Activated CD4-positive, alpha-beta T cell treated with anti-CD3 and anti-CD28 coated beads for 36 hours (primary cell): ENCODE measurements at regions not wholly inside any gene's neighbourhood (a gene's known extent, or its start where the extent isn't known, plus 50 kb on each side); places are given as distances from the start of the nearest gene placed in this dataset.
"Not testable (repeated sequence)": the region's sequence is repeated elsewhere in the genome, so short reads cannot be mapped to it uniquely, and the experiment has no call there.

ENCODE experiments used
- ATAC-seq: fragments of 200-7000 bp; cut with Tn5 transposase; one replicate; pipeline ENCODE4 v1.10.0; 2021; ENCODE audit warnings: mild to moderate bottlenecking, moderate library complexity
- CTCF ChIA-PET: fragments of 350-600 bp; sonication (Branson Sonifier 250); formaldehyde crosslinking; loops from one replicate; lab custom pipeline; 2021; ENCODE audit warnings: antibody characterized with exemption; lab: Charles Lee
- POLR2A ChIA-PET: fragments of 350-600 bp; sonication (Branson Sonifier 250); formaldehyde crosslinking; loops from one replicate; lab custom pipeline; 2021; ENCODE audit warnings: antibody characterized with exemption, inconsistent platforms; lab: Charles Lee
- DNase-seq: peaks from one replicate; pipeline ENCODE4 v3.0.0-alpha.2; 2020
- H3K27ac Mint-ChIP-seq: one replicate; pipeline ENCODE4 v1.8.0; 2021; ENCODE audit warnings: mixed read lengths
- H3K27me3 Mint-ChIP-seq: one replicate; pipeline ENCODE4 v1.8.0; 2021; ENCODE audit warnings: mixed read lengths
- H3K36me3 Mint-ChIP-seq: one replicate; pipeline ENCODE4 v1.8.0; 2021; ENCODE audit warnings: low read depth, mixed read lengths
- H3K4me1 Mint-ChIP-seq: one replicate; pipeline ENCODE4 v1.8.0; 2021; ENCODE audit warnings: mixed read lengths
- H3K4me3 Mint-ChIP-seq: one replicate; pipeline ENCODE4 v1.8.0; 2021; ENCODE audit warnings: mild to moderate bottlenecking, moderate library complexity, mixed read lengths
- H3K9me3 Mint-ChIP-seq: one replicate; pipeline ENCODE4 v1.8.0; 2021; ENCODE audit warnings: low read depth, mixed read lengths
- intact Hi-C, 2 experiments: fragments of 100-400 bp; cut with DNase I in 1 of 2; cut with micrococcal nuclease in 1 of 2; formaldehyde crosslinking; loops; one replicate each; pipeline versions ENCODE4 v1.14.2 to v1.15.1; 2022 to 2024; cut with DNase I, micrococcal nuclease

GRCh38 chr1:38730511-38731397, 128.8 kb downstream of the RRAGC start:
- Mint-ChIP-seq H3K36me3 (no peaks in the 10 kb centered on the region), H3K27me3 (peaks cover 70% of the 10 kb centered on the region), H3K27ac (no peak overlapping the region), H3K4me1 (no peaks in the 10 kb centered on the region), H3K9me3 (no peaks in the 10 kb centered on the region), H3K4me3 (no peak overlapping the region)
- ATAC-seq (no peak), DNase-seq (no peak)
- ChIA-PET CTCF (no interaction called here), POLR2A (no interaction called here)
- intact Hi-C loops = no loop called here

- ChIA-PET CTCF (no interaction called here), POLR2A (no interaction called here)
- no peaks in the 10 kb centered on the region for H3K9me3 Mint-ChIP-seq
- intact Hi-C loops = no loop called here
- no peak overlapping the region for H3K27ac Mint-ChIP-seq
- H3K36me3 Mint-ChIP-seq = no peaks in the 10 kb centered on the region
- no peaks in the 10 kb centered on the region for H3K4me1 Mint-ChIP-seq
- H3K27me3 Mint-ChIP-seq = peaks cover 63% of the 10 kb centered on the region
- ATAC-seq (no peak), DNase-seq (no peak)
- no peak overlapping the region for H3K4me3 Mint-ChIP-seq
These were observed 131.0 kb downstream of the RRAGC start for GRCh38 chr1:38728585-38728908.

- intact Hi-C loops = no loop called here
- peak; percentile 25 for DNase-seq
- H3K27me3 Mint-ChIP-seq = peaks cover 64% of the 10 kb centered on the region
These were observed 131.6 kb downstream of the RRAGC start for GRCh38 chr1:38727684-38728584.

GRCh38 chr1:38725321-38725961, 134.1 kb downstream of the RRAGC start:
- H3K4me1 Mint-ChIP-seq, H3K27ac Mint-ChIP-seq, POLR2A ChIA-PET, H3K4me3 Mint-ChIP-seq, CTCF ChIA-PET, DNase-seq, ATAC-seq, H3K9me3 Mint-ChIP-seq, intact Hi-C loops, H3K36me3 Mint-ChIP-seq: not testable (repeated sequence)
- H3K27me3 Mint-ChIP-seq = peaks cover 52% of the 10 kb centered on the region

More at GRCh38 chr1:38727684-38728584, 131.6 kb downstream of the RRAGC start:
- ATAC-seq = peak; percentile 49
- H3K36me3 Mint-ChIP-seq = no peaks in the 10 kb centered on the region
- POLR2A ChIA-PET = no interaction called here
- no peaks in the 10 kb centered on the region for H3K9me3 Mint-ChIP-seq
- no peaks in the 10 kb centered on the region for H3K4me1 Mint-ChIP-seq
- H3K4me3 Mint-ChIP-seq = no peak overlapping the region
- H3K27ac Mint-ChIP-seq = no peak overlapping the region
- CTCF ChIA-PET = interaction anchor here (0.5 to 1.1 kb wide), 4 partner anchors 8 to 1947 kb away, joined by 3 to 6 read pairs (median 4); no protein-coding TSS in a partner anchor

GRCh38 chr1:38724160-38725131, 135.1 kb downstream of the RRAGC start:
- ChIA-PET POLR2A (no interaction called here), CTCF (no interaction called here)
- H3K27me3 Mint-ChIP-seq = peaks cover 47% of the 10 kb centered on the region
- no peak overlapping the region for H3K4me3 Mint-ChIP-seq
- no peak for DNase-seq
- H3K4me1 Mint-ChIP-seq = no peaks in the 10 kb centered on the region
- no peaks in the 10 kb centered on the region for H3K36me3 Mint-ChIP-seq
- intact Hi-C loops = no loop called here
- no peaks in the 10 kb centered on the region for H3K9me3 Mint-ChIP-seq
- no peak overlapping the region for H3K27ac Mint-ChIP-seq
- no peak for ATAC-seq

GRCh38 chr1:38721816-38722215, 137.8 kb downstream of the RRAGC start:
- Mint-ChIP-seq H3K36me3 (no peaks in the 10 kb centered on the region), H3K27ac (no peak overlapping the region), H3K9me3 (no peaks in the 10 kb centered on the region), H3K4me3 (no peak overlapping the region), H3K27me3 (peaks cover 26% of the 10 kb centered on the region), H3K4me1 (no peaks in the 10 kb centered on the region)
- DNase-seq (no peak), ATAC-seq (no peak)
- ChIA-PET CTCF (no interaction called here), POLR2A (no interaction called here)
- intact Hi-C loops = no loop called here

- H3K27me3 Mint-ChIP-seq = peaks cover 12% of the 10 kb centered on the region
- no peaks in the 10 kb centered on the region for H3K36me3 Mint-ChIP-seq
- no peak overlapping the region for H3K4me3 Mint-ChIP-seq
- CTCF ChIA-PET = interaction anchor here (0.5 to 0.6 kb wide), 3 partner anchors 16 to 896 kb away, joined by 3 read pairs; no protein-coding TSS in a partner anchor
- ATAC-seq = no peak
- intact Hi-C loops = no loop called here
- no peak overlapping the region for H3K27ac Mint-ChIP-seq
- no peak for DNase-seq
- no peaks in the 10 kb centered on the region for H3K4me1 Mint-ChIP-seq
- POLR2A ChIA-PET = no interaction called here
- H3K9me3 Mint-ChIP-seq = no peaks in the 10 kb centered on the region
These were observed 139.7 kb downstream of the RRAGC start for GRCh38 chr1:38719880-38720279.

- Mint-ChIP-seq H3K9me3 (no peaks in the 10 kb centered on the region), H3K4me1 (no peaks in the 10 kb centered on the region), H3K36me3 (no peaks in the 10 kb centered on the region), H3K27ac (no peak overlapping the region), H3K27me3 (peaks cover 3% of the 10 kb centered on the region), H3K4me3 (no peak overlapping the region)
- DNase-seq (no peak), ATAC-seq (no peak)
- ChIA-PET POLR2A (no interaction called here), CTCF (no interaction called here)
- intact Hi-C loops = no loop called here
These were observed 141.5 kb downstream of the RRAGC start for GRCh38 chr1:38718031-38718430.

- POLR2A ChIA-PET = no interaction called here
- no peaks in the 10 kb centered on the region for H3K27me3 Mint-ChIP-seq
- ATAC-seq (no peak), DNase-seq (no peak)
- no peaks in the 10 kb centered on the region for H3K36me3 Mint-ChIP-seq
- CTCF ChIA-PET = no interaction called here
- no peaks in the 10 kb centered on the region for H3K4me1 Mint-ChIP-seq
- no peak overlapping the region for H3K27ac Mint-ChIP-seq
- no peak overlapping the region for H3K4me3 Mint-ChIP-seq
- H3K9me3 Mint-ChIP-seq = no peaks in the 10 kb centered on the region
- intact Hi-C loops = no loop called here
These were observed 143.3 kb downstream of the RRAGC start for GRCh38 chr1:38716229-38716628.

GRCh38 chr1:38715415-38715814, 144.2 kb downstream of the RRAGC start:
- ATAC-seq (no peak), DNase-seq (no peak)
- ChIA-PET CTCF (interaction anchor here (0.6 kb wide), 1 partner anchor 33 kb away, joined by 3 read pairs; no protein-coding TSS in a partner anchor), POLR2A (no interaction called here)
- Mint-ChIP-seq H3K27me3 (peaks cover 6% of the 10 kb centered on the region), H3K4me3 (no peak overlapping the region), H3K36me3 (no peaks in the 10 kb centered on the region), H3K27ac (no peak overlapping the region), H3K4me1 (no peaks in the 10 kb centered on the region), H3K9me3 (no peaks in the 10 kb centered on the region)
- intact Hi-C loops = no loop called here
